ENCODE measurements at regions not wholly inside any gene's neighbourhood (a gene's known extent, or its start where the extent isn't known, plus 50 kb on each side); places are given as distances from the start of the nearest gene placed in this dataset.

GRCh38 chr14:56962444-56963080 lies 152.3 kb upstream of the OTX2 start:
- no peak for TF ChIP-seq CTCF (IDR thresholded peaks at IDR 0.05; ENCODE audit: insufficient read depth, low read length, severe bottlenecking)
- Histone ChIP-seq H3K27me3 (ENCODE audit: control insufficient read depth, insufficient read depth, low read length) (no peaks in the 10 kb centered on the region), H3K36me3 (ENCODE audit: control insufficient read depth, insufficient read depth, low read length) (no peaks in the 10 kb centered on the region), H3K4me3 (ENCODE audit: low read depth, low read length) (no peak overlapping the region)
- no peak for DNase-seq (ENCODE audit: low read depth)
- no peak for FAIRE-seq

- Histone ChIP-seq H3K36me3 (ENCODE audit: control insufficient read depth, insufficient read depth, low read length) (no peaks in the 10 kb centered on the region), H3K27me3 (ENCODE audit: control insufficient read depth, insufficient read depth, low read length) (no peaks in the 10 kb centered on the region), H3K4me3 (ENCODE audit: low read depth, low read length) (no peak overlapping the region)
- no peak for TF ChIP-seq CTCF (IDR thresholded peaks at IDR 0.05; ENCODE audit: insufficient read depth, low read length, severe bottlenecking)
- FAIRE-seq (no peak), DNase-seq (ENCODE audit: low read depth) (no peak)
These were observed 149.6 kb upstream of the OTX2 start for GRCh38 chr14:56959869-56960268.

GRCh38 chr14:56959121-56959520 lies 148.8 kb upstream of the OTX2 start:
- TF ChIP-seq CTCF (IDR thresholded peaks at IDR 0.05; ENCODE audit: insufficient read depth, low read length, severe bottlenecking): no peak
- Histone ChIP-seq H3K36me3 (ENCODE audit: control insufficient read depth, insufficient read depth, low read length) (no peaks in the 10 kb centered on the region), H3K27me3 (ENCODE audit: control insufficient read depth, insufficient read depth, low read length) (no peaks in the 10 kb centered on the region), H3K4me3 (ENCODE audit: low read depth, low read length) (no peak overlapping the region)
- DNase-seq (ENCODE audit: low read depth) (no peak), FAIRE-seq (no peak)

GRCh38 chr14:56956182-56956581 lies 145.9 kb upstream of the OTX2 start:
- Histone ChIP-seq H3K27me3 (ENCODE audit: control insufficient read depth, insufficient read depth, low read length) (no peaks in the 10 kb centered on the region), H3K36me3 (ENCODE audit: control insufficient read depth, insufficient read depth, low read length) (no peaks in the 10 kb centered on the region), H3K4me3 (ENCODE audit: low read depth, low read length) (no peak overlapping the region)
- TF ChIP-seq CTCF (IDR thresholded peaks at IDR 0.05; ENCODE audit: insufficient read depth, low read length, severe bottlenecking): no peak
- FAIRE-seq: no peak
- DNase-seq (ENCODE audit: low read depth): no peak

GRCh38 chr14:56955745-56956144 lies 145.5 kb upstream of the OTX2 start:
- FAIRE-seq: no peak
- Histone ChIP-seq H3K27me3 (ENCODE audit: control insufficient read depth, insufficient read depth, low read length) (no peaks in the 10 kb centered on the region), H3K4me3 (ENCODE audit: low read depth, low read length) (no peak overlapping the region), H3K36me3 (ENCODE audit: control insufficient read depth, insufficient read depth, low read length) (no peaks in the 10 kb centered on the region)
- no peak for TF ChIP-seq CTCF (IDR thresholded peaks at IDR 0.05; ENCODE audit: insufficient read depth, low read length, severe bottlenecking)
- peak; percentile 5 for DNase-seq (ENCODE audit: low read depth)

GRCh38 chr14:56953884-56954283 lies 143.6 kb upstream of the OTX2 start:
- Histone ChIP-seq H3K4me3 (ENCODE audit: low read depth, low read length) (no peak overlapping the region), H3K36me3 (ENCODE audit: control insufficient read depth, insufficient read depth, low read length) (no peaks in the 10 kb centered on the region), H3K27me3 (ENCODE audit: control insufficient read depth, insufficient read depth, low read length) (no peaks in the 10 kb centered on the region)
- no peak for TF ChIP-seq CTCF (IDR thresholded peaks at IDR 0.05; ENCODE audit: insufficient read depth, low read length, severe bottlenecking)
- DNase-seq (ENCODE audit: low read depth) (no peak), FAIRE-seq (no peak)
